GM12873 (cell line): ENCODE measurements at regions not wholly inside any gene's neighbourhood (a gene's known extent, or its start where the extent isn't known, plus 50 kb on each side); places are given as distances from the start of the nearest gene placed in this dataset.

Source experiments
- CTCF ChIP-seq: IDR thresholded peaks from 2 replicates; pipeline ENCODE4 v1.5.1; 2012; ENCODE audit warnings: low read depth, mild to moderate bottlenecking, moderate library complexity, low read length, control low read depth; ENCODE audit not compliant: insufficient read depth; ENCODE audit errors: missing control alignments

GRCh38 chr2:11988691-11989353 is 242.4 kb downstream of the LPIN1 start:
- TF ChIP-seq CTCF, result no peak

- TF ChIP-seq CTCF, result no peak
Measured at GRCh38 chr2:11989354-11989703, 242.9 kb downstream of the LPIN1 start.

- no peak for TF ChIP-seq CTCF
Measured at GRCh38 chr2:11990576-11990975, 244.1 kb downstream of the LPIN1 start.

- no peak for TF ChIP-seq CTCF
Measured at GRCh38 chr2:11993749-11994148, 247.3 kb downstream of the LPIN1 start.

GRCh38 chr2:11995456-11995855 is 249.0 kb downstream of the LPIN1 start:
- TF ChIP-seq CTCF, result no peak

GRCh38 chr2:11996618-11997017 is 250.2 kb downstream of the LPIN1 start:
- no peak for TF ChIP-seq CTCF

- no peak for TF ChIP-seq CTCF
Measured at GRCh38 chr2:11997142-11997541, 250.7 kb downstream of the LPIN1 start.
